ENCODE measurements at regions not wholly inside any gene's neighbourhood (a gene's known extent, or its start where the extent isn't known, plus 50 kb on each side); places are given as distances from the start of the nearest gene placed in this dataset.

DNA sequence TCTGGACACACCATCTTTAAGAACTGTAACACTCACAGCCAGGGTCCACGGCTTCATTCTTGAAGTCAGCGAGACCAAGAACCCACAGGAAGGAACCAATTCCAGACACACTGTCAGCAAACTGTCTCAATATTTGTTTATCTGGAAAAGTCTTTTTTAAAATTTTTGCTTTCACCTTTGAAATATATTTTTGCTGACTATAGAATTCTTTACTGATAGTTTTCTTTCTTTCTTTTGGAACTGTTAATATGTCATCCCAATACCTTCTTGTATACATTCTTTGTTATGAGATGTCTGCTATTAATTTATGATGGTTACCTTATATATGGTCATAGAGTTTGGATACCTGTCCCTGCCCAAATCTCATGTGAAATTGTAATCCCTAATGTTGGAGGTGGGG, 145.1 kb upstream of the IRX4 start:
- DNase-seq = no peak
- in situ Hi-C loops (cut with HindIII; ENCODE audit: low pct_ligation_motif_present, low pct_unique_long_range_greater_than_20kb, low sequenced_read_pairs) = no loop called here

DNA sequence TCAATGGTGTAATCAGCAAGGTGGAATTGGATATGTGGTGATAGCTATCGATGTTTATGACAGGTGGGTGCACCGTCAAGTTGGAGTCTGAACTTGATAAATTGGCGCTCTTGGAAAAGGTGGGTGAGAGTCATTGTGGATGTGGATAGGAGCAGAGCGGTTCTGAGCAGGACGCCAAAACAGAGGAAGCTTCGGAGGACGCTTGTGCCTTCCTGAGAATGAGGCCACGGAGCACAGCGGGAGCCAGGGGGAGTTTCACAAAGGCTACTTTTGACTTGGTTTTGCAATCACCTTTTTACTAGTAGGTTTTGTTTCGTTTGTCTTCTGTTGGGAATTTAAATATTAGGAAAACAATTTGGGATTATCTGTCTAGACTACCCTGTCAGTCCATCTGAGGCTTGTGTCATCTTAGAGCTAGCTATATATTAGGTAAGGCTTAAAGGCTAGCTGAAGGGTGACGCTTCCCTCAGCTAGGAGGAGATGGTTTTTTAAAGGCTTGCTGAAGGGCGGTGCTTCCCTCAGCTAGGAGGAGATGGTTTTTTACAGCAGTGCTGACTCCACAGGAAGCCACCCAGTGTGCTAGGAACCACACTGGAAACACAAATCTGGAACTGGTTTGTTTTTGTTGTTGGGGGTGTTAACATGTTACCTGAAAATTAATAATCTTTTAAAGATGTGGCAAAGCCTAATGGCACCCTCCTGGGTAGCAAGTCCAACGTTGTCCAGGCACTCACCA, 142.4 kb upstream of the IRX4 start:
- in situ Hi-C loops (cut with HindIII; ENCODE audit: low pct_ligation_motif_present, low pct_unique_long_range_greater_than_20kb, low sequenced_read_pairs) = no loop called here
- no peak for DNase-seq

GRCh38 chr5:2023196-2023595, 140.5 kb upstream of the IRX4 start:
- in situ Hi-C loops (cut with HindIII; ENCODE audit: low pct_ligation_motif_present, low pct_unique_long_range_greater_than_20kb, low sequenced_read_pairs) = no loop called here
- no peak for DNase-seq

DNA sequence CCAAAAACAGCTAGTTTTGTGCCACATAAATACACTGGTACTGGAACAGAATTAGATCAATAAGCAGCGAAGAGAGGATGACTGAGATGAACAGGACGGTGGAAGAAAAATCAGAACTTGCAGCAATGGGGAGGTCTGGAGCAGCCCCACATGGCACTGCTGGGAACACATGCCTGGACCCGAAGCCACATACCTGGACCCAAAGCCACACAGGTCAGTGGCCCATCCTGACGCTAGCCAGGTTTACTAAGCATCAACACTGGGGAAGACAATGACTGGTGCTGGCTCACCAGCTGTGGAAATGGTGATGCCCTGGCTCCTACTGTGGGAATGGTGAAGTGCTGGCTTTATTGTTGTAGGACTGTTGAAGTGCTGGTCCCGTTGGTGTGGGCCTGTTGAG, 139.7 kb upstream of the IRX4 start:
- DNase-seq = no peak
- in situ Hi-C loops (cut with HindIII; ENCODE audit: low pct_ligation_motif_present, low pct_unique_long_range_greater_than_20kb, low sequenced_read_pairs) = no loop called here

DNA sequence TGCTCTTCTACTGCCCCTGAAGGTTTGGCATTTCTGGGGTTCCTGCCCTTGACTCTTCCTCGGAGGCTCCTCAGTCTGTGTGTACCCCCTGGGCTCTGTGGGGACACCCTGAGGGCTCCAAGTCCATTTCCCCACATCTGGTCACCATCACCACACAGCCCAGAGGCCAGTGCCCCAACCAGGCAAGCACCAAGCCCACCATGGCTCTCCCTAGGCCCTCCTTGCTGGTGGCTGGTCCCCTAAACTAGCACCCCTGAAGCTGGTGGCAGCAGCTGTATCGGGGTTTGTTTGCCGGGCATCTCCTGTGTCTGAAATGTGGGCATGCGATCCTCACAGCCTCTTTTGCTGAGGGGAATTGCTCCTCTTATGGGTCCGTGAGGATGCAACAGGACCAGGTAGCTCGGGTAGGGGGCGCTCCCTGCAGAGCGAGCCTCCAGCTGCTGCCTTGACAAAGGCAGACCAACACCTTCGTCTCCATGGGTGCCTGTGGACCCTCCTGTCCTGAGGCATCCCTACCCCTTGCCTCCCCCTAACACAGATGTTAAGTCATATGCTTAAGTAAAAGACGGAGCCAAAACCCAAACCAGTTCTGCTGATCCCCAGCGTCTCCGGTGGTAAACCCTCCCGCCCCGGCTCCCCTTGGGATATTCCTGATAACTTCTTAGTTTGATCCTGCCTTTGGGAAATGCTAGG, 138.9 kb upstream of the IRX4 start:
- DNase-seq = no peak
- in situ Hi-C loops (cut with HindIII; ENCODE audit: low pct_ligation_motif_present, low pct_unique_long_range_greater_than_20kb, low sequenced_read_pairs) = no loop called here

DNA sequence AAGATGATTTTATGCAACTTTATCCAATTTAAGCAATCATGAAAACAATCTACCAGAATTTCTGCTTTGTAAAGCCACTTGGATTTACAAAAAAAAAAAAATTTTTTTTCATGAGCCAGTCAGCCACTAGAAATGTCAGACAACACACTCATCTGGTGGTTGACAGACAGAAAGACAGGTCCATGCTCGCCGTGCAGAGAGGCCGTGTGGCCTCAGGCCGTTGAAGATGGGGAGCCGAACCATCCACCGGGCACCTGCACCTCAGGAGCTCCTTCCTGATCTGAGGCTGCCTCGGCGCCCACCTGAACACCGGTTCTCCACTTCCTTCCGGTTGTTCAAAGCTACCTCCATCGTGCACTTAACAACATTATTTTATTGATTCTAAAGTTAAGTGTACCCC, 138.0 kb upstream of the IRX4 start:
- in situ Hi-C loops (cut with HindIII; ENCODE audit: low pct_ligation_motif_present, low pct_unique_long_range_greater_than_20kb, low sequenced_read_pairs) = no loop called here
- no peak for DNase-seq

DNA sequence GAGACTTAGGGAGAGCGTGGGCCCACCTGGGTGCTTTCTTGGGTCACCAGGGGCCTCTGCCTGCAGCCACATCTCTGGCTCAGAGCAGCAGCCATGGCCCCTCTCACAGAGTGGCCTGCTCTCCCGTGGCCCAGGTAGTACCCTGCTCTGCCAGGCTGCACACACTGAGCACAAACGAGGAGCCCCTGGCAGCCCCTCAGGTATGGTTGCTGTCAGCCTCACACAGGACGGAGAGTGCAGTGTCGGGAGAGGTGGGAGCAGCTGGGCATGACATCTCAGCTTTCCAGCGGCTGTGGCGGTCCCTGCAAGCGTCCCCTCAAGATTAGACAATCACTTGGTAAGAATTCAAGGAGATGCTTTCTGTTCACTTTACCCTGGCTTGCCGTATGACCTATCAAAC, 137.0 kb upstream of the IRX4 start:
- in situ Hi-C loops (cut with HindIII; ENCODE audit: low pct_ligation_motif_present, low pct_unique_long_range_greater_than_20kb, low sequenced_read_pairs) = no loop called here
- DNase-seq = no peak

DNA sequence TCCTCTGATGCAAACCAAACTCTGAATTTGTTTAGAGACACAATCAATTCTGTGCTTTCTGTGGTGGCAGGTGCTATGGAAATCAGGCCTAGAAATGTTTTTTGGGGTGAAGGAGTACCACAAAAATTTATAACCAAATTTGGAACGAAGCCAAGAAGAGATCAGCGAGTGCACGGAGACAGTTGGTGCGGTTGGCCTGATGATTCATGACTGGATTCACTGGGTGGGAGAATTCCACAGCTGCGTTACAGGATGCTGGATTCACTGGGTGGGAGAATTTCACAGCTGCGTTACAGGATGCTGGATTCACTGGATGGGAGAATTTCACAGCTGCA, 135.6 kb upstream of the IRX4 start:
- no peak for DNase-seq
- in situ Hi-C loops (cut with HindIII; ENCODE audit: low pct_ligation_motif_present, low pct_unique_long_range_greater_than_20kb, low sequenced_read_pairs) = no loop called here

- in situ Hi-C loops (cut with HindIII; ENCODE audit: low pct_ligation_motif_present, low pct_unique_long_range_greater_than_20kb, low sequenced_read_pairs) = no loop called here
- DNase-seq = peak; percentile 27
These were observed 135.0 kb upstream of the IRX4 start for GRCh38 chr5:2017540-2018389.

- DNase-seq = no peak
- in situ Hi-C loops (cut with HindIII; ENCODE audit: low pct_ligation_motif_present, low pct_unique_long_range_greater_than_20kb, low sequenced_read_pairs) = no loop called here
These were observed 133.2 kb upstream of the IRX4 start for GRCh38 chr5:2015961-2016360.

GRCh38 chr5:2015124-2015848, 132.6 kb upstream of the IRX4 start:
- no peak for DNase-seq
- in situ Hi-C loops (cut with HindIII; ENCODE audit: low pct_ligation_motif_present, low pct_unique_long_range_greater_than_20kb, low sequenced_read_pairs) = no loop called here

DNA sequence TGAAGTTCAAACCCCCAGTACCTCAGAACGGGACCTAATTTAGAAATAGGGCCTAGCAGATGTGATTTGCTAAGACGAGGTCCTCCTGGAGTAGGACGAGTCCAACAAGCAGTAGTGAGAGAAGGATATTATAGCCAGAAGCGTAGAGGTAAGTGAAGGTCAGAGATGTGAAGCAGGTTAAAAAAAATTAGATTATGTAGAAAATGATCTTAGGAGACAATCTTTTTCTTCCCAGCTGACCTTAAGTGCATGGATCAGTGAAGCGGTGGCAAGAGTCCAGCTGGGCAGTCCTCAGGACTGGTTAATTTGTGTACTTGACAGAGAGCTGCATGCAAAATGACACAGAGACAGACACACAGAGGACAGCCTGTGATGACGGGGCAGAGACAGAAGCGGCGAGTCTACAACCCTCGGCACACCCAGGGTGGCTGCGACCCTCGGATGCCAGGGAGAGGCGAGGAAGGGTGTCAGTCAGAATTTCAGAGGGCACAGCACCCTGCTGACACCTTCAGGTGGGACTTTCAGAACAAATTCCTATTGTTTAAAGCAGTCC, 131.4 kb upstream of the IRX4 start:
- in situ Hi-C loops (cut with HindIII; ENCODE audit: low pct_ligation_motif_present, low pct_unique_long_range_greater_than_20kb, low sequenced_read_pairs) = no loop called here
- DNase-seq = no peak

DNA sequence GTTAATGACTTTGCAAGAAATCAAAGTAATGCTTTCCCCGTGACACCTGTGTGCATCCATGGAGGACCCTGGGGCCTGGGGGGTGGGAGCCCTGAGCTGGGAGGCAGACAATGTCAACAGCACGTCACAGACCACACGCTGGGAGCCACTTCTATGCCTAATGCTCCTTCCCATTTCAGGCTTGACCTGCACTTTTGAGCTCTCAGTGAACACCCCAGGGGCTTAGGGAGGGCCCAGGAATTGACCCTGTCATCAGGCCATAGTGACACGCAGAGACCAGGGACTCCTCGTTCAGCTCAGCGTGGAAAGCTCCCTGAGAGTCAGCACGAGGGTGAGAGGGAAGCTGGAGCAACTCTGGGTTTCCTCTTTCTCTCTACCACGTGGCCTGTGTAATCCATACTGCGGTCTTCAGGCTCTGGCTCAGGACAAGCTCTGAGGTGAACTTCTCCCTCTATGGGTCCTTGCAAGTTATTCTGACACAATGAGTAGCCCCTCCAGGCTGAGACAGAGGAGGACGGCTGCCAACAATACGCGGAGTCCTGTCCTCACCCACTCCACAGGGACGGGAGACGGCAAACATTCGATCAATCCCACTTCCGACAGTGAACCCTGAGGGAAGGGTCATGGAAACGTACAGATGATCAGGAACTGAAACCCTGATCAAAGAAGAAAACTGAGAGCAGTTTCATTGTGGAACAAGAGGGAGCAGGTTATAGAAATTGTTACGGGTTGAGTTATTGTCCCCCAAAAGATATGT, 130.8 kb upstream of the IRX4 start:
- no peak for DNase-seq
- in situ Hi-C loops (cut with HindIII; ENCODE audit: low pct_ligation_motif_present, low pct_unique_long_range_greater_than_20kb, low sequenced_read_pairs) = no loop called here

GRCh38 chr5:2012885-2013284, 130.2 kb upstream of the IRX4 start:
- in situ Hi-C loops (cut with HindIII; ENCODE audit: low pct_ligation_motif_present, low pct_unique_long_range_greater_than_20kb, low sequenced_read_pairs) = no loop called here
- no peak for DNase-seq

DNA sequence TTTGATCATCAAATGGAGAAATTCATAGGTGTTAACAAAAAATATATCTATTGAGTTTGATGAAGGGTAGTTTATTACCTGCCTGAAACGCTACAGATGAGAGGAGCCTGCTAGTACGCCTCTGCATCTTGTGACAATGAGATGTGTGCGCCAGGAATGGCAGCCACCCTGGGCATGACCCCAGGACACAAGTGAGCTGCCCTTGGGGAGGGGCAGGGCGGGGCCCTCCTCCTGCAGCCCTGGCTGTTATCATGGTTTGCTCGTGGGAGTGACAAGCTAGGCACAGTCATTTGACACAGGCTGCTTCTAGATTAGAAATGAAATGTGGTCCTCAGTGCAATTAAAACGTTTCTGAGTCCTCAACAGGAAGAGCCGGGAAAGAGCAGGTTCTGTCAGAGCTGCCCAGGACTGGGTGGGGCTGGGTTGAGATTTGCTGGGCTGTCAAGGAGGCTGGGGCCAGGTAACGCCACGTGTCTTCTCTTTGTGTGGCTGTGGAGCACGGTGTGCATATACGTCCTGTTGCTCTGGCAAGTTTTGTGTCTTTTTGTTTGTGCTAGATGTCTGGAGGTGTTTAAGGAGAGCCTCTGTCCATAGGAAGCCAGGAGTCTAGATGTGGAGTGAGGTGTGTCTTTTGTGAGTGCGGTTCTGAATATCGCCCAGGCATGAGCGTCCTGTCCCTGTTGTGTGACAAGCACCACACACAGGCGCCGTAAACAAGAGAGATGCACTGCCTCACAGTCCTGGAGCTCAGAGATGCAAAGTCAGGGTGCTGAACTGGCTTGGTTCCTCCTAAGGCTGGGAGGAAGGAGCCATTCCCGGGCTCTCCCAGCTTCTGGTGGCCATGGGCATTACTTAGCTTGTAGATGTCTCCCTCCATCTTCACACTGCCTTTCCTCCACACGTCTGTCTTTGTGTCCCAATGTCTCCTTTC, 129.0 kb upstream of the IRX4 start:
- DNase-seq = no peak
- in situ Hi-C loops (cut with HindIII; ENCODE audit: low pct_ligation_motif_present, low pct_unique_long_range_greater_than_20kb, low sequenced_read_pairs) = no loop called here

- in situ Hi-C loops (cut with HindIII; ENCODE audit: low pct_ligation_motif_present, low pct_unique_long_range_greater_than_20kb, low sequenced_read_pairs) = no loop called here
These were observed 128.2 kb upstream of the IRX4 start for GRCh38 chr5:2010940-2011339.

More at GRCh38 chr5:2010940-2011339, 128.2 kb upstream of the IRX4 start:
- DNase-seq = no peak
